C4-2B (cell line): ENCODE measurements at regions not wholly inside any gene's neighbourhood (a gene's known extent, or its start where the extent isn't known, plus 50 kb on each side); places are given as distances from the start of the nearest gene placed in this dataset.

Experiments
- ZFX ChIP-seq: fragments of 450-650 bp; IDR thresholded peaks from 2 replicates; pipeline ENCODE4 v1.6.1; 2017
- TF ChIP-seq, protein P1 (sequence below): fragments of 450-650 bp; conservative IDR thresholded peaks from 2 replicates; pipeline ENCODE4 v1.5.1; 2017; ENCODE audit warnings: mild to moderate bottlenecking

DNA sequence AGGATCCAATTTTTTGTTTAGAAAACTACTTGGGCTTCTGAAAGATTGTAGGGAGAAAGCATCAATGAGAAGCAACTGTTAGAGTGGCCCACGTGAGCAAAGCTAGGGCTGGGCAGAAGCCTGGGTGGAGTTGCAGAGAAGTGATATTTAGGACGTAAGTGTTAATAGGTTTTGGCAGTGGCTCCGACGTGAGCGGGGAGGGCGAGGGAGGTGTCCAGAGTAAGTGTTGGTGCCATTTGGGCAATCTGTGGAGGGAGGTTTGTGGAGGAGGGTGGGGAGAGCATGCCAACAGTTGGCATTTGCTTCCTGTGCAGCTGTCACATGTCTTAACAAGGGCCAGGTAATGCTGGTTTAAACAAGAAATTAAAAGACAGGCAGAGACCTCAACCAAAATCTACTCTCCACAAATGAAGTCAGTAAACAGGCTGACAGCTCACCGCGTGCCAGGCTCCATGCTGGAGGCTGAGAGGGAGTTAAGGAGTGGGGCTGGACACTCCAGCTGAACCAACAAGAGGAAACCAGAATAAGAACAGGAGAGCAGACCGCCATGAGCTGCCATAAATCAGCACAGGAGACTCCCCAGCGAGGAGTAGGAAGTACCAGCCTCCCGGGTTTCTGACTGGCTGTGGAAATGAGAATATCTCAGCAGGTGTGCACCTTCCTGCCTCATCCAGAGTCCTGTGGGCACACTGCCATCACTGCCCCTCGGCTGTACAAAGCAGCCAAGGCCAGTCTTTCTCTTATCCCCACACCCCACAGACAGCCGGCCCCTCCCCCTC is 232.6 kb downstream of the ABHD5 start:
- TF ChIP-seq, protein P1, sequence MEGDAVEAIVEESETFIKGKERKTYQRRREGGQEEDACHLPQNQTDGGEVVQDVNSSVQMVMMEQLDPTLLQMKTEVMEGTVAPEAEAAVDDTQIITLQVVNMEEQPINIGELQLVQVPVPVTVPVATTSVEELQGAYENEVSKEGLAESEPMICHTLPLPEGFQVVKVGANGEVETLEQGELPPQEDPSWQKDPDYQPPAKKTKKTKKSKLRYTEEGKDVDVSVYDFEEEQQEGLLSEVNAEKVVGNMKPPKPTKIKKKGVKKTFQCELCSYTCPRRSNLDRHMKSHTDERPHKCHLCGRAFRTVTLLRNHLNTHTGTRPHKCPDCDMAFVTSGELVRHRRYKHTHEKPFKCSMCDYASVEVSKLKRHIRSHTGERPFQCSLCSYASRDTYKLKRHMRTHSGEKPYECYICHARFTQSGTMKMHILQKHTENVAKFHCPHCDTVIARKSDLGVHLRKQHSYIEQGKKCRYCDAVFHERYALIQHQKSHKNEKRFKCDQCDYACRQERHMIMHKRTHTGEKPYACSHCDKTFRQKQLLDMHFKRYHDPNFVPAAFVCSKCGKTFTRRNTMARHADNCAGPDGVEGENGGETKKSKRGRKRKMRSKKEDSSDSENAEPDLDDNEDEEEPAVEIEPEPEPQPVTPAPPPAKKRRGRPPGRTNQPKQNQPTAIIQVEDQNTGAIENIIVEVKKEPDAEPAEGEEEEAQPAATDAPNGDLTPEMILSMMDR = no peak
- no peak for TF ChIP-seq ZFX
